ENCODE measurements at regions not wholly inside any gene's neighbourhood (a gene's known extent, or its start where the extent isn't known, plus 50 kb on each side); places are given as distances from the start of the nearest gene placed in this dataset.

DNA sequence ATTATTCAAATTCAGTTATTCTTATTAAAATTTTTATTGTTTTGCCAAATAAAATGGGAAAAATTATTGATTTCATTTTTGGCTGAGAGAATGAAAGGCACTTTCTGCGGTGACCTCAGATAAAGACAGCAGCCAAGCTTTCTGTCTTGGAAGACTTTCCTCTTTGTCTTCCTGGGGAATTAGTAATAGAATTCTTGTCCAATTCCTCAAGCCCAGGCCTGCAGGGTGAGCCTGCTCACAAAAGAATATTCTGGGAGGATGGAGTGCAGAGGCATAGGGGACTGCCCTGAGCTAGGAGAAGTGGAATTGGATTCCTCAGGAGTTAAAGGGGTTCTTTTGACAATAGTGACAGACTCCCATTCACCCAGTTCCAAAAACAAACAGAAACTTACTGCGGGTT, 614.5 kb upstream of the ADGRL2 start:
- Histone ChIP-seq H3K4me2 (replicated peaks; ENCODE audit: extremely low read depth, low read length, poor library complexity, severe bottlenecking) (no peak overlapping the region), H3K9me3 (replicated peaks in 1 of 2; ENCODE audit: control insufficient read depth in 1 of 2, insufficient read depth in 1 of 2, low read length in 2 of 2) (peaks cover 1 to 4% of the 10 kb centered on the region in 2 donors)
- H3K9me3 Mint-ChIP-seq: peaks cover 2 to 14% (median 6%) of the 10 kb centered on the region in 7 donors

DNA sequence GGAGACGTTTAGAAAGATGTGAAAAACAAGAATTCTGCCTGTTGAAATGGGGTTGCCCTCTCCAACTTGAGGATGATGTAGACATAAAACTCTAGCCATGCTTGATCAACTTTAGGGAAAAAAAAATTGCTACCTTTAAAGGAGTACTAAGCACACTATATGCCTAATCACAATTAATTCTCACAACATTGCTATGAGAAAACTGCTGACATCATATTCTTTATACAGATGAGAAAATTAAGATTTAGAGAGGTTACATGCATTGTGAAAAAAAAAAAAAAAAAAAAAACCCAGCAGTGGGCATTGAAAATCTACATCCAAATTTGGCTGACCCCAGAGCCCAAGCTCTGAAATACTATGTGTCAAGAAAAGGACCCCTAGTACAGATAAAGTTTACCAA, 617.2 kb upstream of the ADGRL2 start:
- Histone ChIP-seq H3K4me1 (ENCODE audit: control insufficient read depth in 1 of 2, insufficient read depth in 2 of 2, low read length in 2 of 2) (peaks cover 3 to 9% of the 10 kb centered on the region in 2 donors), H3K9me3 (replicated peaks in 1 of 2; ENCODE audit: control insufficient read depth in 1 of 2, insufficient read depth in 1 of 2, low read length in 2 of 2) (peaks cover 7 to 9% of the 10 kb centered on the region in 2 donors), H3K4me2 (replicated peaks; ENCODE audit: extremely low read depth, low read length, poor library complexity, severe bottlenecking) (no peak overlapping the region), H3K27me3 (ENCODE audit: control insufficient read depth in 2 of 2, insufficient read depth in 2 of 2, low read length in 2 of 2) (no peaks in the 10 kb centered on the region), H4K20me1 (ENCODE audit: insufficient read depth, low read length) (no peaks in the 10 kb centered on the region), H3K4me3 (replicated peaks in 1 of 3; ENCODE audit: low read depth in 2 of 3, low read length in 3 of 3) (no peak overlapping the region), H3K79me2 (ENCODE audit: insufficient read depth, low read length) (no peaks in the 10 kb centered on the region), H2AFZ (ENCODE audit: insufficient read depth, low read depth, low read length, poor library complexity, severe bottlenecking) (no peak overlapping the region), H3K9ac (ENCODE audit: insufficient read depth, low read length, poor library complexity, severe bottlenecking) (no peak overlapping the region), H3K36me3 (replicated peaks in 1 of 2; ENCODE audit: control insufficient read depth in 1 of 2, insufficient read depth in 2 of 2, low read length in 2 of 2) (no peaks in the 10 kb centered on the region), H3K27ac (ENCODE audit: low read depth in 1 of 2, low read length in 2 of 2) (no peak overlapping the region)
- H3K4me3 Mint-ChIP-seq: no peak overlapping the region
- TF ChIP-seq, protein P1, sequence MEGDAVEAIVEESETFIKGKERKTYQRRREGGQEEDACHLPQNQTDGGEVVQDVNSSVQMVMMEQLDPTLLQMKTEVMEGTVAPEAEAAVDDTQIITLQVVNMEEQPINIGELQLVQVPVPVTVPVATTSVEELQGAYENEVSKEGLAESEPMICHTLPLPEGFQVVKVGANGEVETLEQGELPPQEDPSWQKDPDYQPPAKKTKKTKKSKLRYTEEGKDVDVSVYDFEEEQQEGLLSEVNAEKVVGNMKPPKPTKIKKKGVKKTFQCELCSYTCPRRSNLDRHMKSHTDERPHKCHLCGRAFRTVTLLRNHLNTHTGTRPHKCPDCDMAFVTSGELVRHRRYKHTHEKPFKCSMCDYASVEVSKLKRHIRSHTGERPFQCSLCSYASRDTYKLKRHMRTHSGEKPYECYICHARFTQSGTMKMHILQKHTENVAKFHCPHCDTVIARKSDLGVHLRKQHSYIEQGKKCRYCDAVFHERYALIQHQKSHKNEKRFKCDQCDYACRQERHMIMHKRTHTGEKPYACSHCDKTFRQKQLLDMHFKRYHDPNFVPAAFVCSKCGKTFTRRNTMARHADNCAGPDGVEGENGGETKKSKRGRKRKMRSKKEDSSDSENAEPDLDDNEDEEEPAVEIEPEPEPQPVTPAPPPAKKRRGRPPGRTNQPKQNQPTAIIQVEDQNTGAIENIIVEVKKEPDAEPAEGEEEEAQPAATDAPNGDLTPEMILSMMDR (IDR thresholded peaks at IDR 0.05): no peak
- H3K4me1 Mint-ChIP-seq: peaks cover 8% of the 10 kb centered on the region
- WGBS (ENCODE audit: insufficient coverage): no CpG with 5 or more reads among the region's 1 CpG
- H3K36me3 Mint-ChIP-seq: no peaks in the 10 kb centered on the region
- peaks cover 0 to 2% (median 0%) of the 10 kb centered on the region in 3 donors for H3K27me3 Mint-ChIP-seq (ENCODE audit: low read depth in 3 of 3)
- intact Hi-C loops (cut with micrococcal nuclease): no loop called here
- peaks cover 0 to 14% (median 8%) of the 10 kb centered on the region in 7 donors for H3K9me3 Mint-ChIP-seq
- DNase-seq: no peak
- no peak overlapping the region for H3K27ac Mint-ChIP-seq

More for the DNA sequence above, 614.5 kb upstream of the ADGRL2 start:
- DNase-seq: no peak
- H2AFZ ChIP-seq (ENCODE audit: insufficient read depth, low read depth, low read length, poor library complexity, severe bottlenecking): no peak overlapping the region
- intact Hi-C loops (cut with micrococcal nuclease): no loop called here
- H3K9ac ChIP-seq (ENCODE audit: insufficient read depth, low read length, poor library complexity, severe bottlenecking): no peak overlapping the region
- H3K27ac Mint-ChIP-seq: no peak overlapping the region
- H3K36me3 Mint-ChIP-seq: no peaks in the 10 kb centered on the region
- TF ChIP-seq, protein P1 (IDR thresholded peaks at IDR 0.05): no peak
- H3K27ac ChIP-seq (ENCODE audit: low read depth in 1 of 2, low read length in 2 of 2): no peak overlapping the region
- H3K79me2 ChIP-seq (ENCODE audit: insufficient read depth, low read length): no peaks in the 10 kb centered on the region
- no peak overlapping the region for H3K4me3 Mint-ChIP-seq
- no peaks in the 10 kb centered on the region for H3K27me3 ChIP-seq (ENCODE audit: control insufficient read depth in 2 of 2, insufficient read depth in 2 of 2, low read length in 2 of 2)
- H3K4me3 ChIP-seq (replicated peaks in 1 of 3; ENCODE audit: low read depth in 2 of 3, low read length in 3 of 3): no peak overlapping the region
- peaks cover 8% of the 10 kb centered on the region for H3K4me1 Mint-ChIP-seq
- no peaks in the 10 kb centered on the region for H4K20me1 ChIP-seq (ENCODE audit: insufficient read depth, low read length)
- no peaks in the 10 kb centered on the region for H3K36me3 ChIP-seq (replicated peaks in 1 of 2; ENCODE audit: control insufficient read depth in 1 of 2, insufficient read depth in 2 of 2, low read length in 2 of 2)
- H3K27me3 Mint-ChIP-seq (ENCODE audit: low read depth in 3 of 3): peaks cover 0 to 2% (median 0%) of the 10 kb centered on the region in 3 donors
- no CpG with 5 or more reads among the region's 2 CpGs for WGBS (ENCODE audit: insufficient coverage)
- H3K4me1 ChIP-seq (ENCODE audit: control insufficient read depth in 1 of 2, insufficient read depth in 2 of 2, low read length in 2 of 2): peaks cover 3 to 9% of the 10 kb centered on the region in 2 donors
